ENCODE measurements at regions not wholly inside any gene's neighbourhood (a gene's known extent, or its start where the extent isn't known, plus 50 kb on each side); places are given as distances from the start of the nearest gene placed in this dataset.

DNA sequence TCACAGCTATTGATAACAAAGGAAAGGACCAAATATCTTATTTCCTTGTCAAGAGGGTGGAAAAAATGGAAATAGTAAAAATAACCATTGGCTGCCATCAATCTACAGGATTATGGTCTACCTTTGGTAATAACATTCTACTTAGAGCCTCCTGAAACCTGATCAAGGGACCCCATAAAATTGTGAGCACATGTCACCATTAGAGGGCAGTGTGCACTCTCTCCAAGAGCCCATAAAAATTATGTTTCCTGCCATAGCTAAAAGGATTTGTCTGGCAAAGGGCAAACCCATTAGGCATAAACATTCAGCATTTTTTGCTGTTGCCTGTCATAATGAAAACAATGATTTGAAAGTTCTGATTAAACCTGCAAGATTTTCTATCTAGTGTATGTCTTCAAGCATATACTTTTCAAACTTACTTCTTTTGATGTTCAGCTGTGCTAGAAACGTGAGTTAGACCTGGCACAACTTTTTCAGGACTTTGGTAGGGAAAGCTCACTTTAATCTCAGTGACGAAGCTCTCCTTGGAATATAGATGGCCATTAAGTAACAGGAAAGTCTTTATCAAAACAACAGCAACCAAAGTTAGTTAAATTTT, 120.7 kb upstream of the ZFP64 start:
- peak; percentile 88 for FAIRE-seq
- intact Hi-C loops (cut with micrococcal nuclease; ENCODE audit: unreplicated experiment) (loop anchor here (2.0 kb wide), 2 partner anchors 67 to 905 kb away; no protein-coding TSS in a partner anchor), in situ Hi-C loops (cut with MboI) (loop anchor here (10.0 kb wide), 1 partner anchor 903 kb away; no protein-coding TSS in a partner anchor)
- no peaks in the 10 kb centered on the region for H3K79me2 ChIP-seq (ENCODE audit: control insufficient read depth, insufficient read depth, low read length)
- RAD21 ChIA-PET (ENCODE audit: unreplicated experiment): interaction anchor here (0.6 to 2.2 kb wide), 7 partner anchors 66 to 1235 kb away, joined by 3 to 10 read pairs (median 3); no protein-coding TSS in a partner anchor
- no peak overlapping the region for H3K4me2 ChIP-seq (ENCODE audit: control insufficient read depth, insufficient read depth)
- CTCF ChIA-PET: interaction anchor here (0.8 to 3.3 kb wide), 35 partner anchors 9 to 1895 kb away, joined by 3 to 28 read pairs (median 4); partner anchors contain the start of gene PFDN4
- H3K27me3 ChIP-seq (replicated peaks in 1 of 2; ENCODE audit: control insufficient read depth in 2 of 2, insufficient read depth in 2 of 2, low read length in 1 of 2): no peaks in the 10 kb centered on the region
- no peaks in the 10 kb centered on the region for H3K4me1 ChIP-seq (ENCODE audit: control insufficient read depth, insufficient read depth, low read length)
- H3K9ac ChIP-seq (ENCODE audit: control insufficient read depth, insufficient read depth, low read length): no peak overlapping the region
- no peak overlapping the region for H3K27ac ChIP-seq (ENCODE audit: control insufficient read depth, insufficient read depth)
- TF ChIP-seq CEBPB (IDR thresholded peaks at IDR 0.05; ENCODE audit: borderline replicate concordance in 1 of 2, low read depth in 2 of 2, low read length in 2 of 2) (no peak), RAD21 (IDR thresholded peaks at IDR 0.05; ENCODE audit: insufficient read depth, low read depth, low read length) (peak; percentile 76), SMC3 (IDR thresholded peaks at IDR 0.05; ENCODE audit: borderline replicate concordance, low read length) (peak; percentile 73; the same call in 1 of the 2 replicates), EGR1 (IDR thresholded peaks at IDR 0.05; ENCODE audit: borderline replicate concordance in 1 of 2, low read depth in 2 of 2, low read length in 2 of 2) (no peak), YY1 (IDR thresholded peaks at IDR 0.05; ENCODE audit: low read depth, low read length) (0 out of 2 replicates have a peak, but pooled peaks have one; percentile 17), NFYA (IDR thresholded peaks at IDR 0.05; ENCODE audit: borderline replicate concordance, low read depth, low read length) (no peak)
- TF ChIP-seq, protein P1, sequence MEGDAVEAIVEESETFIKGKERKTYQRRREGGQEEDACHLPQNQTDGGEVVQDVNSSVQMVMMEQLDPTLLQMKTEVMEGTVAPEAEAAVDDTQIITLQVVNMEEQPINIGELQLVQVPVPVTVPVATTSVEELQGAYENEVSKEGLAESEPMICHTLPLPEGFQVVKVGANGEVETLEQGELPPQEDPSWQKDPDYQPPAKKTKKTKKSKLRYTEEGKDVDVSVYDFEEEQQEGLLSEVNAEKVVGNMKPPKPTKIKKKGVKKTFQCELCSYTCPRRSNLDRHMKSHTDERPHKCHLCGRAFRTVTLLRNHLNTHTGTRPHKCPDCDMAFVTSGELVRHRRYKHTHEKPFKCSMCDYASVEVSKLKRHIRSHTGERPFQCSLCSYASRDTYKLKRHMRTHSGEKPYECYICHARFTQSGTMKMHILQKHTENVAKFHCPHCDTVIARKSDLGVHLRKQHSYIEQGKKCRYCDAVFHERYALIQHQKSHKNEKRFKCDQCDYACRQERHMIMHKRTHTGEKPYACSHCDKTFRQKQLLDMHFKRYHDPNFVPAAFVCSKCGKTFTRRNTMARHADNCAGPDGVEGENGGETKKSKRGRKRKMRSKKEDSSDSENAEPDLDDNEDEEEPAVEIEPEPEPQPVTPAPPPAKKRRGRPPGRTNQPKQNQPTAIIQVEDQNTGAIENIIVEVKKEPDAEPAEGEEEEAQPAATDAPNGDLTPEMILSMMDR (IDR thresholded peaks at IDR 0.05 in 2 of 3, conservative IDR thresholded peaks at IDR 0.05 in 1 of 3; ENCODE audit: control insufficient read depth in 2 of 3, extremely low read depth in 1 of 3, insufficient read depth in 1 of 3, low read depth in 3 of 3, low read length in 3 of 3): peak; percentile 68 to 75 (median 69)
- H3K9me3 ChIP-seq (replicated peaks; ENCODE audit: control insufficient read depth, insufficient read depth, low read length): no peaks in the 10 kb centered on the region; the same call in 2 of the 3 replicates
- 9% methylated on average over 2 of the region's 2 CpGs for WGBS (ENCODE audit: insufficient coverage, insufficient replicate concordance, low lambda C conversion rate, missing lambda C conversion rate)
- H3K4me3 ChIP-seq: no peak overlapping the region
- peak; percentile 74 for ATAC-seq
- SMC1A ChIA-PET (ENCODE audit: uncharacterized antibody, unreplicated experiment): interaction anchor here (0.6 to 2.8 kb wide), 14 partner anchors 11 to 1749 kb away, joined by 3 to 8 read pairs (median 4); no protein-coding TSS in a partner anchor
- POLR2A ChIA-PET: no interaction called here
- DNase-seq (ENCODE audit: low read depth, low spot score): peak; percentile 7
- H3K36me3 ChIP-seq (ENCODE audit: control insufficient read depth in 2 of 2, insufficient read depth in 2 of 2, low read length in 1 of 2): no peaks in the 10 kb centered on the region
- H4K20me1 ChIP-seq (ENCODE audit: control insufficient read depth, insufficient read depth): no peaks in the 10 kb centered on the region
- H2AFZ ChIP-seq (ENCODE audit: control insufficient read depth, low read depth, low read length): no peak overlapping the region
- no TSS peak for BruUV-seq (replicated peaks)

All from GM12878 (cell line).